GM21528 (cell line): ENCODE measurements at regions not wholly inside any gene's neighbourhood (a gene's known extent, or its start where the extent isn't known, plus 50 kb on each side); places are given as distances from the start of the nearest gene placed in this dataset.
"Not testable (repeated sequence)": the region's sequence is repeated elsewhere in the genome, so short reads cannot be mapped to it uniquely, and the experiment has no call there.

Source experiments
- ATAC-seq: cut with Tn5 transposase; IDR thresholded peaks from one replicate; pipeline ENCODE4 v1.9.1; 2021; ENCODE audit warnings: mild to moderate bottlenecking, moderate library complexity; ENCODE audit not compliant: unreplicated experiment, low FRiP score

DNA sequence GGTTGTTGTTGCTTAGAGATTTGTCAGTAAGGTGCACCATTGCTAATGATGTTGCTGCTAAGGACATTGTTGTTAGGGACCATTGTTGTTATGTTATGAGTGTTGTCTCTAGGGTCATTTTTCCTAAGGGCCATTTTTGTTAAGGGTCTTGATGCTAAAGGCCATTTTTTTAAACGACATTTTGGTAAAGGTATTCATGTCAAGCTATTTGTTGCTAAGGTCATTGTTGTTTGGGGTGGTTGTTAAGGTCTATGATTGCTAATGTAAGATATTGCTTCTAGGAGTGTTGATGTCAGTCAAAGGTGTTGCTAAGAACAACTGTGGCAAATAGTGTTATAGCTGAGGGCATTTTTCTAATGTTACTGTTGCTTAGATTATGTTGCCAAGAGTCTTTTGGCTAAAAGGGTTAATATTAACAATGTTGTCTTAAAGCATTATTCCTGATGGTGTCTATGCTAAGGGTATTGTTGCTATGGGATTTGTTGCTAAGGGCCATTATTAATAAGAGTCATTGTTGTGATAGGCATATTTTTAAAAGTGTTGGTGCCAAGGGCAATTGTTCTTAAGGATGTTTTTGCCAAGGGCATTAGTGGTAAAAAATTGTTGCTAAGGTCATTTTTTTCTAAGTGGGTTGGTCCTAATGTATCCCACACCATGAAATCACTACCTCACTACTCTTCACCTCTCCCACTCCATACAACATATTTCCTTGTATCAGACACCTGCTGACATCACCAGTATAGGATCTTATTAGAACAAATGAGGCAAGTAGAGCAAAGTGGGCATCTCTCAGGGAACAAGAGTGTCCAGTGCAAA, 56.2 kb downstream of the SPATA31A6 start:
- ATAC-seq, result not testable (repeated sequence)

DNA sequence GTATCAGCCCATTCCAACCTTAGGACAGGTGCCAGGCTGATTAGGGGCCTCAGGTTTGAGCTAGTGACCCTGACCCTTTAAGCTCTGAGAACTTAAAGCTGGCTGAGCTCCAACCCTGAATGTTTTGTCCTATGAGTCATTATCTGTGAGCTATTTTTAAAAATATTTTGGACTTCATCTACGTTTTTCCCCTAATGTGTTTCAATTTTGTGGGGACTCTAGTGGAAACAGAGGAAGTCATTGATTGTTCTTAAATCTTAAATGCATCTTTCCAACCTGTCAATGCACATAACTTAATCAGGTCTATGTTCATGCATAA, 56.8 kb downstream of the SPATA31A6 start:
- ATAC-seq, result not testable (repeated sequence)

DNA sequence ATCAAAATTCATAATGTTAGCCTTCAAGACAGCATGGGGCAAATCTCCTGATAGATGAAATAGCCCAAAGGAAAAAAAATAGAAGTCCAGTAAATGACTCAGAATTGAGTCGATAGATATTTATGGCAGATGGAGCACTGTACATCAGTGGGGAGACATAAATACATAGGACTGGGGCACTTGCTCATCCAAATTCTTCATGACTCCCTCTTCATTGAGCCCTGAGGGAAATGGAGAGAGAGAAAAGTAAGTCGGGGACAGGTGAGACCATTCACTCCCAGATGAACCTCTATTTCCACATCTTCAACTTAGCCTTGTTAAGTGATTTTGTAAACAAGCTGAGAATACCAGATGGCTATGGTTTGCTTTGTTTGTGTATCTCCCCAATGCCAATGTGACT, 59.8 kb downstream of the SPATA31A6 start:
- not testable (repeated sequence) for ATAC-seq

DNA sequence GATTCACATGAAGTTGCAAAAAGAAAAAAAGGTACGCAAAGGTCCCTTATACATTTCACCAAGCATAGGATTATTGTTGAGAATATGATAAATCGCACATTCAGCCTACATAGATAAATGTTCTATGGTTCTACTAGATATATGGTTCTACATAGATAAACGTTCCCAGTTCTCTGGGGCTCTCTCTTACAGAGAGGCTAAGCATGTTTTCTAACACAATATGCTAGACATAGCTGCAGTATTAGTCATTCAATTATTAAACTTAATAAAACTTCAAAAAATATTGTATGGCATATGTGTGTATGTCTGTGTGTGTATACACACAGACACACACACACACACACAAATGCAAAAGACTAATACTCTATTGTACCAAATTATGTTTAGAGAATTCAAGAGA, 60.4 kb downstream of the SPATA31A6 start:
- ATAC-seq, result not testable (repeated sequence)

DNA sequence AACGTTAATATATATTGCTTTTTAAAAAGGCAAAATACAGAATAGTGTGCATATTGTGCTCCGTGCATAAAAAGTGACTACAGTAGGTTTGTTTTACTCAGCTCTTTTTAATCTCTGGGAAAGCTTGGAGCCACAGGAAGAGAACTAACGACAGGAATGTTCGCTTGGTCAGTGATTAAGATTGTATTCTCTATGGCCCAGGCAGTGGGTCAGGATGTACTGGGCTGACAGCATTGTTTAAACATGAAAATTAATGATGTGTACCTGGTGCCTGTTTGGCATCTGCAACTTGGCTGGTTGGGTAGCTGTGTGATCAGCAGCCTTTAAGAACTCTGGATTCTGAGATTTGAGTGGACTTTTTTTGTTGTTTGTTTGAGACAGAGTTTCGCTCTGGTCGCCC, 85.3 kb downstream of the SPATA31A6 start:
- ATAC-seq, result not testable (repeated sequence)

DNA sequence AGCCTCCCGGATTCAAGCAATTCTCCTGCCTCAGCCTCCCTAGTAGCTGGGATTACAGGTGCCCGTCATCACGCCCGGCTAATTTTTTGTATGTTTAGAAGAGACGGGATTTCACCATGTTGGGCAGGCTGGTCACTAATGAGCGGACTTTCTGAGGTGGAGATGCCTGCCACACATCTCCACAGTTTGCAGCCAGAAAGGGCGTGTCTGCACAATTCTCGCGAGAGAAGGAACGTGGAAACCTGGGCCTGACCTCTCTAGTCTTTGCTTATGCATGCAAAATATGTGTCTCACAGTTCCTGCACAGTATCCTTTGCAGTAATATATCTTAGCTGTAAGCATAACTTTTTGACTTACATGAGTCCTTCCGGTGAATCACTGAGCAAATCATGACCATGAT, 85.7 kb downstream of the SPATA31A6 start:
- not testable (repeated sequence) for ATAC-seq

DNA sequence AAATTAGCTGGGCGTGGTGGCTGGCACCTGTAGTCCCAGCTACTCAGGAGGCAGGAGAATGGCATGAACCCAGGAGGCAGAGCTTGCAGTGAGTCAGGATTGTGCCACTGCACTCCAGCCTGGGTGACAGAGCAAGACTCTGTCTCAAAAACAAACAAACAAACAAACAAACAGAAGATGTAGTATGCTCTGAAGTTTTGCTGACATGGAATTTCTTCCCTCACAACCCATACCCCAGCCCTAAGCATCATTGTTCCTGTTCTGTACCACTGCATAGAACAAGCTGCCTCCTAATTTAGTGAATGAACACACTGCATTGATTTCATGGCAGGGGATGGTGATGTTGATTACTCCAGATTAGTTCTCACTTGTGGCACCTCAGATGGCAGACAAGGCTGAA, 89.7 kb downstream of the SPATA31A6 start:
- ATAC-seq, result not testable (repeated sequence)

DNA sequence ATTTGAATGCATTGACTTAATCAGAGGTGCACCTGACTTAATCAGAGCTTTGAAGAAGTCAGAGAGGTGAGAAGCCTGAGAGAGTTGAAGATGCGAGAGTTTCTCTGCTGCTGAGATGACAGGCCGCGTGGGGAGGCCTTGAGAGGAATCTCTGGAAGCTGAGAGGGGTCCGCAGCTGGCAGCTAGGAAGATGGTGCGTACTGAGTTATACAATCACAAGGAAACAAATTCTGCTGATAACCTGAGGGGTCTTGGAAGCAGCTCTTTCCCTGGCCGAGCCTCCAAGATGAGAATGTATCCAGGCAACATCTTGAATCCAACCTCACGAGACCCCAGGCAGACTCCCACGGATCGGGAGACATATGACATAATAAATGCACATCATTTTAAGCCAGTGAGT, 91.7 kb downstream of the SPATA31A6 start:
- no peak for ATAC-seq

DNA sequence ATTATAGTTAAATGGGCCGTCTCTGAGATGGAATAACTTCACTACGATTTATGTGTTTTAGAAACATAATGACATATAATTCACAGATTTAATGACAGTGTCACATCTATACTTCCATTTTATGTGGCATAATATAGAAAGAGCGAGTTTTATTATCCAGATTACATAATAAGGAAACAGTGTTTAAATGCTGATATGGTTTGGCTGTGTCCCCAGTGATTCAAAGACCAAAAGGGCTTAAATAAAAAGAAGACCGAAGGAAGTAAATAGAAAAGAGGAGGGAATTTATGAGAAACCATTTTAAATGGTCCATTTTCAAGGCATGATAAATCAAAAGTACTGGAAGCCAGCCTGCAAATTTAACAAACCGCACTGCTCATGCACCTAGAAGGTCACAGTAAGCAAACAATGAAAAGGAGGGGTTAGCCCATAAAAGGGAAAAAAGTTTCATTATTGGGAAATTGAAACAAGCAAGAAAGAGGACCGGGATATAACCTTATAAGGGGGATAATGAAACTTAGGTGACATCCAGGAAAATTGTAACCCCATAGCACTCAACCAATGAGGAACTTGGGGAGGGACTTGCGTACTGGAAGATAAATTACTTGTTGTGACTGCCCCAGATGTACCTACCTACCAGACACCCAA, 99.2 kb downstream of the SPATA31A6 start:
- not testable (repeated sequence) for ATAC-seq

GRCh38 chr9:42283179-42283543, 99.7 kb downstream of the SPATA31A6 start:
- not testable (repeated sequence) for ATAC-seq

DNA sequence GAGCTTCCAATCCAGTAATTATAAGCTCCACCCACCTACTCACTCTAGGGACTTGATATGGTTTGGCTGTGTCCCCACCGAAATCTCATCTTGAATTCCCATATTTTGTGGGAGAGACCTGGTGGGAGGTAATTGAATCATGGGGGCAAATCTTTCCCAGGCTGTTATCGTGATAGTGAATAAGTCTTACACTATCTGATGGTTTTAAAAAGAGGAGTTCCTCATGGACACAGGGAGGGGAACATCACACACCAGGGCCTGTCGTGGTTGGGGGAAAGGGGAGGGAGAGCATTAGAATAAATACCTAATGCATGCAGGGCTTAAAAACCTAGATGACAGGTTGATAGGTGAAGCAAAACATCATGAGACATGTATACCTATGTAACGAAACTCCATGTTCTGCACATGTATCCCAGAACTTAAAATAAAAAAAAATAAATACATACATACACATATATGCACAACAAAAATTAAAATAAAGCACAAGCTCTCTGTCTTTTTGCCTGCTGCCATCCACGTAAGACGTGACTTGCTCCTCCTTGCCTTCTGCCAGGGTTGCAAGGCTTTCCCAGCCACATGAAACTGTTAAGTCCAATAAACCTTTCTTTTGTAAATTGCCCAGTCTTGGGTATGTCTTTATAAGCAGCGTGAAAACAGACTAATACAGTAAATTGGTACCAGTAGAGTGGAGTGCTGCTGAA, 102.8 kb downstream of the SPATA31A6 start:
- ATAC-seq, result not testable (repeated sequence)

- ATAC-seq, result not testable (repeated sequence)
Observed at GRCh38 chr9:42288002-42288864, 104.8 kb downstream of the SPATA31A6 start.

GRCh38 chr9:42288865-42289229, 105.4 kb downstream of the SPATA31A6 start:
- not testable (repeated sequence) for ATAC-seq

GRCh38 chr9:42300124-42300523, 116.7 kb downstream of the SPATA31A6 start:
- not testable (repeated sequence) for ATAC-seq

DNA sequence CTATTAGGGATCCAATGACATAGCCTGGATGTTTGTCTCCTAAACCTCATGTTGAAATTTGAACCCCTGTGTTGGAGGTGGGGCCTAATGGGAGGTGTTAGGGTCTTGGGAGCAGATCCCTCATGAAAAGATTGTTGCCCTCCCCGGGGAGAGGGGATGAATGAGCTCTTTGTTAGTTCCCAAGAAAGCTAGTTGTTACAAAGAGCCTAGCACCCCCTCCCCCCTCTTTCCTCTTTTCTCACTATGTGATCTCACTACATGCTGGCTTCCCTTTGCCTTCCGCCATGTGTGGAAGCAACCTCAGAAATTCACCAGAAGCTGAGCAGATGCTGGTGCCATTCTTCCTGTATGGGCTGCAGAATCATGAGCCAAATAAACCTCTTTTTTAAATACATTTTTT, 123.2 kb downstream of the SPATA31A6 start:
- ATAC-seq, result not testable (repeated sequence)

- not testable (repeated sequence) for ATAC-seq
Observed at GRCh38 chr9:42307449-42307848, 124.0 kb downstream of the SPATA31A6 start.

- ATAC-seq, result not testable (repeated sequence)
Observed at GRCh38 chr9:42310972-42311371, 127.5 kb downstream of the SPATA31A6 start.

DNA sequence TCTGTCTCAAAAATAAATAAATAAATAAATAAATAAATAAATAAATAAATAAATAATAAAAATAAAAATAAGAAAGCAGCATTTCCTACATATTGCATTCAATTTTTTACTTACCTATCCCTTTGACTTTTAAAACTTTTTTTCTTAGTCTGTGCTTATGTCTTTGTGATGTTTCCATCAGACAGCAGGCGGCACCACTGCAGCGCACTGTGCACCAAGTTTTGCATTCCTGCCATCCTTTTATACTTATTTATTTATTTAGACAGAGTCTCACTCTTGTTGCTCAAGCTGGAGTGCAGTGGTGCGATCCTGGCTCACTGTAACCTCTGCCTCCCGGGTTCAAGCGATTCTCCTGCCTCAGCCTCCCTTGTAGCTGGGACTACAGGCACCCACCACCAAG, 132.6 kb downstream of the SPATA31A6 start:
- not testable (repeated sequence) for ATAC-seq

DNA sequence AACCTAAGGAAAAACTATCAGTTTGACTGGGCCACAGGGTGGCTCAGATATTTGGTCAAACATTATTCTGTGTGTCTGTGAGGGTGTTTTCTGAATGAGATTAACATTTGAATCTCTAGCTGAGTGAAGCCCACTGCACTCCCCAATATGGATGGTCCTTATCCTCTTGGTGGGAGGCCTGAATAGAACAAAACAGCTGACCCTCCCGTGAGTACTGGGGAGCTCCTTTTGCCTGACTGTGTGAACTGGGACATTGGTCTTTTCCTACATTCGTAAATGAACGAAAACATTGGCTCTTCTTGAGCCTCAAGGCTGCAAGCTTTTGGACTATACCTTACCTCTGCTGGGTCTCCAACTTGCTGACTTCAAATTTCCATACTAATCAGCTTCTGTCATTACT, 134.2 kb downstream of the SPATA31A6 start:
- not testable (repeated sequence) for ATAC-seq

DNA sequence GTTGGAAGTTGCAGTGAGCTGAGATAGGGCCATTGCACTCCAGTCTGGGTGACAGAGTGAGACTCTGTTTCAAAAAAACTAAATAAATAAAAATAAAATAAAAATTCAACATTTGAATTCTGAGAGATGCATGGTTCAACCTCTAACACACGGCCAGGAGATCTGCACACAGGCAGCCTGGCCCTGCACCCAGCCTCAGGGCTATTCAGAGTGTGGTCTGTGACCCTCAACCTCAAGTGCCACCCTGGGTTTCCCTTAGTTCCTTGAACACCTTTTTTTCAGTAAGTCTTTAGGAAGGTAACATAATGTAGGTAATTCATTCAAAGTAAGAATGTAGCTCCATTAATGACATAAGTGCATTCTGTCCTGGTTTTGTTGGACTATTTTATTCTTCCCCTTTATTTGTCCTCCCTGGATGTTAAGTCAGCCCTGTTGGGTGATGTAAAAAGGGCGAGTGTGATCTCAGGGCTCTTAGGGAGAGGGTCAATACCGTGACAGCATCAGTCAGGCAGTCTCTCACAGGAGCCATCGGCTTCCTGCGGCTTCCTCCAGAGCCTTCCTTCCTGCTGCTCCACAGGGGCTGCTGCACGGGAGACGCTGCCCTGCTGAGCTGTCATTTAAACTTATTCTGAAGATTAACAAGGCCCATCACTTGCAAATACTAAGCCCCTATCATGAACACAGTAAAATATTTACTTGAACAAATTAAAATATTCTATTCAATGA, 139.8 kb downstream of the SPATA31A6 start:
- not testable (repeated sequence) for ATAC-seq
